ENCODE measurements at regions not wholly inside any gene's neighbourhood (a gene's known extent, or its start where the extent isn't known, plus 50 kb on each side); places are given as distances from the start of the nearest gene placed in this dataset.

DNA sequence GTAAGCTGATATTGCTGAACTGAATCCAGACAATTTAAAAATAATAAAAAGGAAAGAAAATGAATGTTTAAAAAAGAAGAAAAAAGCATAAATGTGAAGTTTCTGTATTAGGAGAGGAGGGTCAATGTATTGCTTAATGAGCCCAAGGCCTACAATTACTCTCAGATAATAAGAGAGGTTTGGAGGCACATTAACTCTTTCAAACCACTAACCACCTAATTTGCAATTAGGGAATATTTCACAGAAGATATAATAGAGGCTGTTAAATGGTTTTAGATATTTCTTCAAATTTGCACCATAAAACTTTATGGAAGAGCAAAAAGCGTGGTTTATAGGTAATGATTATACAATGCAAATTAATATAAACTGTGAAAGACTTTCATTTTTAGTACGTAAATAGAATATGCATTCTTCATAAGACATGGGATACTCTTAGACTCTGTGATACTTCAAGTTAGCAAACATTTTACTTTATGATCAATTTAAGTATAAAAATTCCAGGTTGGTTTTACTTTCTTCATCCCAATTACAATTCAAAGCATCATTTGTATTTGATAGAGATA is 364.2 kb upstream of the GALNTL6 start:
- Histone ChIP-seq H3K9me1 (ENCODE audit: control insufficient read depth, insufficient read depth, low read length) (no peaks in the 10 kb centered on the region), H3K79me2 (ENCODE audit: control insufficient read depth, insufficient read depth, low read length) (no peaks in the 10 kb centered on the region), H3K27me3 (ENCODE audit: control insufficient read depth in 2 of 2, insufficient read depth in 2 of 2, low read length in 2 of 2) (no peaks in the 10 kb centered on the region), H3K4me1 (replicated peaks in 1 of 2; ENCODE audit: control insufficient read depth in 2 of 2, insufficient read depth in 2 of 2, low read length in 2 of 2) (no peaks in the 10 kb centered on the region), H4K20me1 (replicated peaks; ENCODE audit: control insufficient read depth, insufficient read depth, low read length) (no peaks in the 10 kb centered on the region), H3K27ac (ENCODE audit: extremely low read depth, low read depth, low read length) (no peak overlapping the region), H3K4me2 (ENCODE audit: insufficient read depth, low read length) (no peak overlapping the region), H3K9me3 (replicated peaks; ENCODE audit: control insufficient read depth, insufficient read depth, low read depth, low read length) (no peaks in the 10 kb centered on the region), H3K4me3 (no peak overlapping the region), H3K36me3 (ENCODE audit: control insufficient read depth, insufficient read depth, low read length) (no peaks in the 10 kb centered on the region), H3K9ac (ENCODE audit: insufficient read depth in 1 of 2, low read depth in 2 of 2, low read length in 2 of 2) (no peak overlapping the region), H2AFZ (ENCODE audit: low read depth, low read length) (no peak overlapping the region)
- ChIA-PET CTCF (ENCODE audit: low intra/inter-chr PET ratio) (no interaction called here), POLR2A (no interaction called here)
- TF ChIP-seq, protein P1, sequence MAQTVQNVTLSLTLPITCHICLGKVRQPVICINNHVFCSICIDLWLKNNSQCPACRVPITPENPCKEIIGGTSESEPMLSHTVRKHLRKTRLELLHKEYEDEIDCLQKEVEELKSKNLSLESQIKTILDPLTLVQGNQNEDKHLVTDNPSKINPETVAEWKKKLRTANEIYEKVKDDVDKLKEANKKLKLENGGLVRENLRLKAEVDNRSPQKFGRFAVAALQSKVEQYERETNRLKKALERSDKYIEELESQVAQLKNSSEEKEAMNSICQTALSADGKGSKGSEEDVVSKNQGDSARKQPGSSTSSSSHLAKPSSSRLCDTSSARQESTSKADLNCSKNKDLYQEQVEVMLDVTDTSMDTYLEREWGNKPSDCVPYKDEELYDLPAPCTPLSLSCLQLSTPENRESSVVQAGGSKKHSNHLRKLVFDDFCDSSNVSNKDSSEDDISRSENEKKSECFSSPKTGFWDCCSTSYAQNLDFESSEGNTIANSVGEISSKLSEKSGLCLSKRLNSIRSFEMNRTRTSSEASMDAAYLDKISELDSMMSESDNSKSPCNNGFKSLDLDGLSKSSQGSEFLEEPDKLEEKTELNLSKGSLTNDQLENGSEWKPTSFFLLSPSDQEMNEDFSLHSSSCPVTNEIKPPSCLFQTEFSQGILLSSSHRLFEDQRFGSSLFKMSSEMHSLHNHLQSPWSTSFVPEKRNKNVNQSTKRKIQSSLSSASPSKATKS (CRISPR knock-in tag; IDR thresholded peaks at IDR 0.05), result no peak
- TF ChIP-seq ZKSCAN8 (CRISPR knock-in tag; IDR thresholded peaks at IDR 0.05) (no peak), TAF15 (IDR thresholded peaks at IDR 0.05; ENCODE audit: low read depth, low read length) (no peak), RBM39 (optimal IDR thresholded peaks at IDR 0.05; ENCODE audit: low read depth, low read length) (no peak), KHSRP (IDR thresholded peaks at IDR 0.05) (no peak), SRSF1 (IDR thresholded peaks at IDR 0.05; ENCODE audit: low read depth, low read length) (no peak), HDAC8 (tag; IDR thresholded peaks at IDR 0.05) (no peak), ETV1 (tag; conservative IDR thresholded peaks at IDR 0.05; ENCODE audit: low read depth) (no peak), ASH1L (IDR thresholded peaks at IDR 0.05; ENCODE audit: borderline replicate concordance, low read depth, partially characterized antibody) (no peak), ZEB2 (IDR thresholded peaks at IDR 0.05) (no peak), GTF2A2 (tag; IDR thresholded peaks at IDR 0.05) (no peak), ZNF212 (CRISPR knock-in tag; IDR thresholded peaks at IDR 0.05) (no peak), RFX1 (IDR thresholded peaks at IDR 0.05) (no peak)
- TF ChIP-seq, protein P2, sequence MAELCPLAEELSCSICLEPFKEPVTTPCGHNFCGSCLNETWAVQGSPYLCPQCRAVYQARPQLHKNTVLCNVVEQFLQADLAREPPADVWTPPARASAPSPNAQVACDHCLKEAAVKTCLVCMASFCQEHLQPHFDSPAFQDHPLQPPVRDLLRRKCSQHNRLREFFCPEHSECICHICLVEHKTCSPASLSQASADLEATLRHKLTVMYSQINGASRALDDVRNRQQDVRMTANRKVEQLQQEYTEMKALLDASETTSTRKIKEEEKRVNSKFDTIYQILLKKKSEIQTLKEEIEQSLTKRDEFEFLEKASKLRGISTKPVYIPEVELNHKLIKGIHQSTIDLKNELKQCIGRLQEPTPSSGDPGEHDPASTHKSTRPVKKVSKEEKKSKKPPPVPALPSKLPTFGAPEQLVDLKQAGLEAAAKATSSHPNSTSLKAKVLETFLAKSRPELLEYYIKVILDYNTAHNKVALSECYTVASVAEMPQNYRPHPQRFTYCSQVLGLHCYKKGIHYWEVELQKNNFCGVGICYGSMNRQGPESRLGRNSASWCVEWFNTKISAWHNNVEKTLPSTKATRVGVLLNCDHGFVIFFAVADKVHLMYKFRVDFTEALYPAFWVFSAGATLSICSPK (IDR thresholded peaks at IDR 0.05; ENCODE audit: borderline replicate concordance), result no peak
- TF ChIP-seq, protein P3, sequence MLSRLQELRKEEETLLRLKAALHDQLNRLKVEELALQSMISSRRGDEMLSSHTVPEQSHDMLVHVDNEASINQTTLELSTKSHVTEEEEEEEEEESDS (CRISPR knock-in tag; IDR thresholded peaks at IDR 0.05), result no peak
- TF ChIP-seq, protein P4, sequence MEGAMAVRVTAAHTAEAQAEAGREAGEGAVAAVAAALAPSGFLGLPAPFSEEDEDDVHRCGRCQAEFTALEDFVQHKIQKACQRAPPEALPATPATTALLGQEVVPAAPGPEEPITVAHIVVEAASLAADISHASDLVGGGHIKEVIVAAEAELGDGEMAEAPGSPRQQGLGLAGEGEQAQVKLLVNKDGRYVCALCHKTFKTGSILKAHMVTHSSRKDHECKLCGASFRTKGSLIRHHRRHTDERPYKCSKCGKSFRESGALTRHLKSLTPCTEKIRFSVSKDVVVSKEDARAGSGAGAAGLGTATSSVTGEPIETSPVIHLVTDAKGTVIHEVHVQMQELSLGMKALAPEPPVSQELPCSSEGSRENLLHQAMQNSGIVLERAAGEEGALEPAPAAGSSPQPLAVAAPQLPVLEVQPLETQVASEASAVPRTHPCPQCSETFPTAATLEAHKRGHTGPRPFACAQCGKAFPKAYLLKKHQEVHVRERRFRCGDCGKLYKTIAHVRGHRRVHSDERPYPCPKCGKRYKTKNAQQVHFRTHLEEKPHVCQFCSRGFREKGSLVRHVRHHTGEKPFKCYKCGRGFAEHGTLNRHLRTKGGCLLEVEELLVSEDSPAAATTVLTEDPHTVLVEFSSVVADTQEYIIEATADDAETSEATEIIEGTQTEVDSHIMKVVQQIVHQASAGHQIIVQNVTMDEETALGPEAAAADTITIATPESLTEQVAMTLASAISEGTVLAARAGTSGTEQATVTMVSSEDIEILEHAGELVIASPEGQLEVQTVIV (CRISPR knock-in tag; IDR thresholded peaks at IDR 0.05; ENCODE audit: borderline replicate concordance), result no peak
- FAIRE-seq (no peak), DNase-seq (ENCODE audit: extremely low read depth in 1 of 4, low spot score in 3 of 4) (no peak), ATAC-seq (no peak)
- no TSS peak for BruUV-seq (replicated peaks)
- intact Hi-C loops (cut with micrococcal nuclease) (no loop called here), in situ Hi-C loops (cut with MboI) (no loop called here)
- WGBS (ENCODE audit: insufficient coverage, low coverage, missing lambda C conversion rate), result 10% methylated on average over 2 of the region's 2 CpGs

Measured in K562 (cell line).